Astrocyte of the cerebellum (primary cell): ENCODE measurements at regions not wholly inside any gene's neighbourhood (a gene's known extent, or its start where the extent isn't known, plus 50 kb on each side); places are given as distances from the start of the nearest gene placed in this dataset.

Source experiments
- DNase-seq: peaks from one replicate; pipeline ENCODE4 v3.0.0-alpha.2; 2011; ENCODE audit warnings: low read depth
- H3K4me3 ChIP-seq: 2 replicates; pipeline ENCODE4 v1.5.1; 2011; ENCODE audit warnings: mild to moderate bottlenecking, low read depth, low read length, moderate library complexity
- in situ Hi-C: cut with HindIII; loops from 2 replicates; pipeline ENCODE4 v1.10.0; 2017; ENCODE audit warnings: low sequenced_read_pairs
- TF ChIP-seq, protein P1 (sequence below): IDR thresholded peaks from 2 replicates; pipeline ENCODE4 v1.5.1; 2012; ENCODE audit warnings: low read length, low read depth, moderate library complexity, mild to moderate bottlenecking; ENCODE audit errors: missing control alignments

DNA sequence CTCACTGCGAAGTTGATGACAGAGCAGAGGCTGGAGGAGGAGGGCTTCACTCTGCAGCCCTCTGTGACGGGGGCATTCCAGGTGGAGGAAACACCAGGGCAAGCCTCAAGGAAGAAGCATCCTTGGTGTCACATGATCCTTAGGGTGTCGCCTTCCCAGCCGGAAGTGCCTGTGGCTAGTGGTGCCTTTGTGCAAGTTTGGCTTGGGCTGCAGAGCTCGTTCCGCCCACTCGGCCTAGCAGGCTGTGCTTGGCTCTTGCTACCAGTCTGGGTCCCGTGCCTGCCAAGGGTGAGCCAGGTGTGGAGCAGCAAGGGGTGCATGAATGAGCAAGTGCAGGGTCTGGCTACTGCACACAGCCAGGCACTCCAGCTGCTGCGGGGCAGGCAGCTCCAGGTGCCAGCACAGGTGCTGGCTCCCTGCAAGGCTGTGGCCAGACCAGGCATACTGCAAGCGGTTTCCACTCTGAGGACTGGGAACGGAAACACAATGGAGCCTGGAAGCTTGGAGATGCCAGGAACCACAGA, 325.3 kb upstream of the SMIM21 start:
- in situ Hi-C loops = no loop called here
- DNase-seq = no peak
- TF ChIP-seq, protein P1, sequence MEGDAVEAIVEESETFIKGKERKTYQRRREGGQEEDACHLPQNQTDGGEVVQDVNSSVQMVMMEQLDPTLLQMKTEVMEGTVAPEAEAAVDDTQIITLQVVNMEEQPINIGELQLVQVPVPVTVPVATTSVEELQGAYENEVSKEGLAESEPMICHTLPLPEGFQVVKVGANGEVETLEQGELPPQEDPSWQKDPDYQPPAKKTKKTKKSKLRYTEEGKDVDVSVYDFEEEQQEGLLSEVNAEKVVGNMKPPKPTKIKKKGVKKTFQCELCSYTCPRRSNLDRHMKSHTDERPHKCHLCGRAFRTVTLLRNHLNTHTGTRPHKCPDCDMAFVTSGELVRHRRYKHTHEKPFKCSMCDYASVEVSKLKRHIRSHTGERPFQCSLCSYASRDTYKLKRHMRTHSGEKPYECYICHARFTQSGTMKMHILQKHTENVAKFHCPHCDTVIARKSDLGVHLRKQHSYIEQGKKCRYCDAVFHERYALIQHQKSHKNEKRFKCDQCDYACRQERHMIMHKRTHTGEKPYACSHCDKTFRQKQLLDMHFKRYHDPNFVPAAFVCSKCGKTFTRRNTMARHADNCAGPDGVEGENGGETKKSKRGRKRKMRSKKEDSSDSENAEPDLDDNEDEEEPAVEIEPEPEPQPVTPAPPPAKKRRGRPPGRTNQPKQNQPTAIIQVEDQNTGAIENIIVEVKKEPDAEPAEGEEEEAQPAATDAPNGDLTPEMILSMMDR = no peak
- no peak overlapping the region for H3K4me3 ChIP-seq

DNA sequence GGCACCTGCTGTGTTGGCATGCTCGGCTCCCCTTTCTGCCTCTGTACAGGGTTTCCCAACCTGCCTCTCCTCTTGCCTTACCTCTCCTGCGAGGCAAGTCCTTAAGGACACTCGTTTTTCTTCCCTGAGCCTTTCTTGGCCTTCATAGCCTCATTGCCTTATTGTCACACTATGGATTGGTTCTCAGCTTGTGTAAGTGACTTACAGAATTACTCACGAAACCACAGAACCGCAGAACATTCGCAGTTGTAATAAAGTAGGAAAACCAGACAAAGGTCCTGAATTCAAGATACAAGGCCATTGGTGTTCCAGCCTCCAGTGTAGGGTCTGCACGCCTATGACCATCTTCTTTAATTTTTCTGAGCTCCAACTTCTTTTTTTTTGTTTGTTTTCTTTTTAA, 317.6 kb upstream of the SMIM21 start:
- H3K4me3 ChIP-seq = no peak overlapping the region
- in situ Hi-C loops = no loop called here
- TF ChIP-seq, protein P1 = no peak
- no peak for DNase-seq

DNA sequence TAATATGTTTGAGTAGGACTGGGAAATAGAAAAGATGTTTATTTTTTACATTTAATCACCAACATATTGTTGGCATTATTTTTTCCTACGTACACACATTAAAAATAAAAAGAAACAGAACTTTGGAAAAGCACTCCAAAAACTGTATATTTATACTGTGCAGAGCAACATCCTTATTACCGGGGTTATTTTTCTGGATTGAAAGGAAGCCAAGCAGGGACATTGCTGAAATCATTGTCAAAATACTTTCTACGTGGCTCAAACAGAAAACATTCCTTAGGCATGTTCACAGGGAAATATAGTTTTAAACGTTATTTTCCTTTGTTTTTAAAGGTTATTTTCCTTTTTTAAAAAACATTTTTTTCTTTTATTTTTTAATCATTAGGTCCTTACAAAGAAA, 315.0 kb upstream of the SMIM21 start:
- TF ChIP-seq, protein P1 = no peak
- DNase-seq = no peak

DNA sequence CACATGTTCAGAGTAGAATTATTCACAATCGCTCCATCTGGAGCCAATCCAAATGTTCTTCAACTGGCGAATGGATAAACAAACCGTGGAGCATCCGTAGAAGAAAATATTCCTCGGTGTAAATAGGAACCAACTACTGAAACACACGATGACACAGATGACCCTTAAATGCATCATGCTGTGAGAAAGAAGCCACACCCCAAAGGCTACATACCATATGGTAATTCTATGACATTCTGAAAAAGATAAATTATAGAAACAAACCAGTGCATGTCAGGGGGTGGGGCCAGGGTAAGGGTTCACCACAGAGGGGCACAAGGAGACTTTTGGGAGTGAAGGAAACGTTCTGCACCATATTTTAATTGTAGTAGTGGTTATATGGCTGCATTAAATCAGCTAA, 312.2 kb upstream of the SMIM21 start:
- in situ Hi-C loops = no loop called here
- no peak overlapping the region for H3K4me3 ChIP-seq
- TF ChIP-seq, protein P1 = no peak
- no peak for DNase-seq

More for the DNA sequence above, 315.0 kb upstream of the SMIM21 start:
- no peak overlapping the region for H3K4me3 ChIP-seq
- in situ Hi-C loops = no loop called here

DNA sequence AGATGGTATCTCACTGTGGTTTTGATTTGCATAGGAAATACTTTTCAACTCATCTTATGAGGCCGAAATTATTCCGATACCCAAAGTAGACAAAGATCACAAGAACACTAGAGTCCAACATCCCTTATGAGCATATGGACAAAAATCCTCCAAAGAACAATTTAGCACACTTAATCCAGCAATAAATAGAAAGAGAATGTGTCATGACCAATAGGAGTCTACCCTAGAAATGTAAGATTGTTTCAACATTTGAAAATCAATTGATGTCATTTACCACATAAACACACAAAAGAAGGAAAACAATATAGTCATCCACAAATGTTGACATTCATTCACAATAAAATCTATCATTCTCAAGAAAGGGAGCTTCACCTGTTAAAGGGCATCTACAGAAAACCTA, 307.8 kb upstream of the SMIM21 start:
- DNase-seq = no peak
- TF ChIP-seq, protein P1 = no peak
- no peak overlapping the region for H3K4me3 ChIP-seq
- in situ Hi-C loops = no loop called here

DNA sequence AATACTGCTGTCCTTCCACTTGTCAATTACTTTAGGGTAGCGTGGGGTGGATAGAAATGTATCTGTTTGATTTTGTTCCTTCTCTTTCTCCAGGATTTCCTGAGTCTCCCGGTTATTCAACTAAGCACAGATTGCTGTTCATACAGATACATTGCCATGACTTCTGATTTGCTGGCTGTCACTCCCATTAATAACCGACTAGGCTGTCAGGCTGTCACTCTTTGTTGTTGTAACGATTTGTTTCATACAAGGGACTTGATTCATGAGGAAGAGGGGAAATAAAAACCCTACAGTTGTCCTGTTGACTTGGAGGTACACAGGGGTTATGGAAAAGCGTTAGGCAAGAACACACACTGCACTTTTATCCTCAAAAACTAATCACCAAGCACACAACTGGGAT, 302.7 kb upstream of the SMIM21 start:
- H3K4me3 ChIP-seq = no peak overlapping the region
- DNase-seq = no peak
- TF ChIP-seq, protein P1 = no peak
- in situ Hi-C loops = no loop called here

DNA sequence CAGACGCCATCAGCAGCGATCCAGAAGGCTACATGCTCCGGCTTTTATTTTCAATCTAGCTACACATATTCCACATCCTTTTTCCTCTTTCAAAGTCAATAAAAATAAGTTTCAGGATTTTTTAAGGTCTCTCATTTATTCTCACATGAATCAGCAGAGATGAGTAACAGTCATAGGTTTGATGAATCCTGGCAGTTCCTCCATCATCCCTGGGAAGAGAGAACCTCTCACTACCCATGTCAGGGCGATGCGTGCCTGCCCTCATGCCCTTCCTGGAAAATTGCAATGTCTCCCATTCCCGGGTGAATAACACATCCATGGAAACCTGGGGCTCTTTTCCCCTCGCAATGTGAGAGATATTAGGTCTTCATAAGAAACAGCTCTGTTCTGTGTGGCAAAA, 301.1 kb upstream of the SMIM21 start:
- DNase-seq = no peak
- no peak overlapping the region for H3K4me3 ChIP-seq
- TF ChIP-seq, protein P1 = no peak
- in situ Hi-C loops = no loop called here
